ENCODE measurements at regions not wholly inside any gene's neighbourhood (a gene's known extent, or its start where the extent isn't known, plus 50 kb on each side); places are given as distances from the start of the nearest gene placed in this dataset.

DNA sequence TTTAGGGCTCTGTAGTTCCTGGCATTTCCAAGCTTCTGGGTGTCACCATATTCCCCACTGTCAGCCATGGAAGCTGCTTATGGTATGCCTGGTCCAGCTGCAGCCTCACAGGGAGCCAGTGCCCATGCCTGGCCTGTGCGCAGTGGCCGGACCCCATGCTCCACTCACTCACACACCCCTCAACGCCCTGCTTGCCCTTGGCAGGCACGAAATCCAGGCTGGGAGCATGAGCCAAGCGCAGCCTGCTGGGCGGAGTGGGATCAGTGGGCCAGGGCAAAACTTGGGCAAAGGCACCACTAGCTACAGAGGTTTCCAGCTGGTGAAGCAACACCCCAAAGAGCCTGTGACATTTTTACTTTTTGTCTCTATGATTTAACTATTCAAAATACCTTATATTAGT is 520.4 kb downstream of the RWDD3 start (continued):
- TF ChIP-seq, protein P1, sequence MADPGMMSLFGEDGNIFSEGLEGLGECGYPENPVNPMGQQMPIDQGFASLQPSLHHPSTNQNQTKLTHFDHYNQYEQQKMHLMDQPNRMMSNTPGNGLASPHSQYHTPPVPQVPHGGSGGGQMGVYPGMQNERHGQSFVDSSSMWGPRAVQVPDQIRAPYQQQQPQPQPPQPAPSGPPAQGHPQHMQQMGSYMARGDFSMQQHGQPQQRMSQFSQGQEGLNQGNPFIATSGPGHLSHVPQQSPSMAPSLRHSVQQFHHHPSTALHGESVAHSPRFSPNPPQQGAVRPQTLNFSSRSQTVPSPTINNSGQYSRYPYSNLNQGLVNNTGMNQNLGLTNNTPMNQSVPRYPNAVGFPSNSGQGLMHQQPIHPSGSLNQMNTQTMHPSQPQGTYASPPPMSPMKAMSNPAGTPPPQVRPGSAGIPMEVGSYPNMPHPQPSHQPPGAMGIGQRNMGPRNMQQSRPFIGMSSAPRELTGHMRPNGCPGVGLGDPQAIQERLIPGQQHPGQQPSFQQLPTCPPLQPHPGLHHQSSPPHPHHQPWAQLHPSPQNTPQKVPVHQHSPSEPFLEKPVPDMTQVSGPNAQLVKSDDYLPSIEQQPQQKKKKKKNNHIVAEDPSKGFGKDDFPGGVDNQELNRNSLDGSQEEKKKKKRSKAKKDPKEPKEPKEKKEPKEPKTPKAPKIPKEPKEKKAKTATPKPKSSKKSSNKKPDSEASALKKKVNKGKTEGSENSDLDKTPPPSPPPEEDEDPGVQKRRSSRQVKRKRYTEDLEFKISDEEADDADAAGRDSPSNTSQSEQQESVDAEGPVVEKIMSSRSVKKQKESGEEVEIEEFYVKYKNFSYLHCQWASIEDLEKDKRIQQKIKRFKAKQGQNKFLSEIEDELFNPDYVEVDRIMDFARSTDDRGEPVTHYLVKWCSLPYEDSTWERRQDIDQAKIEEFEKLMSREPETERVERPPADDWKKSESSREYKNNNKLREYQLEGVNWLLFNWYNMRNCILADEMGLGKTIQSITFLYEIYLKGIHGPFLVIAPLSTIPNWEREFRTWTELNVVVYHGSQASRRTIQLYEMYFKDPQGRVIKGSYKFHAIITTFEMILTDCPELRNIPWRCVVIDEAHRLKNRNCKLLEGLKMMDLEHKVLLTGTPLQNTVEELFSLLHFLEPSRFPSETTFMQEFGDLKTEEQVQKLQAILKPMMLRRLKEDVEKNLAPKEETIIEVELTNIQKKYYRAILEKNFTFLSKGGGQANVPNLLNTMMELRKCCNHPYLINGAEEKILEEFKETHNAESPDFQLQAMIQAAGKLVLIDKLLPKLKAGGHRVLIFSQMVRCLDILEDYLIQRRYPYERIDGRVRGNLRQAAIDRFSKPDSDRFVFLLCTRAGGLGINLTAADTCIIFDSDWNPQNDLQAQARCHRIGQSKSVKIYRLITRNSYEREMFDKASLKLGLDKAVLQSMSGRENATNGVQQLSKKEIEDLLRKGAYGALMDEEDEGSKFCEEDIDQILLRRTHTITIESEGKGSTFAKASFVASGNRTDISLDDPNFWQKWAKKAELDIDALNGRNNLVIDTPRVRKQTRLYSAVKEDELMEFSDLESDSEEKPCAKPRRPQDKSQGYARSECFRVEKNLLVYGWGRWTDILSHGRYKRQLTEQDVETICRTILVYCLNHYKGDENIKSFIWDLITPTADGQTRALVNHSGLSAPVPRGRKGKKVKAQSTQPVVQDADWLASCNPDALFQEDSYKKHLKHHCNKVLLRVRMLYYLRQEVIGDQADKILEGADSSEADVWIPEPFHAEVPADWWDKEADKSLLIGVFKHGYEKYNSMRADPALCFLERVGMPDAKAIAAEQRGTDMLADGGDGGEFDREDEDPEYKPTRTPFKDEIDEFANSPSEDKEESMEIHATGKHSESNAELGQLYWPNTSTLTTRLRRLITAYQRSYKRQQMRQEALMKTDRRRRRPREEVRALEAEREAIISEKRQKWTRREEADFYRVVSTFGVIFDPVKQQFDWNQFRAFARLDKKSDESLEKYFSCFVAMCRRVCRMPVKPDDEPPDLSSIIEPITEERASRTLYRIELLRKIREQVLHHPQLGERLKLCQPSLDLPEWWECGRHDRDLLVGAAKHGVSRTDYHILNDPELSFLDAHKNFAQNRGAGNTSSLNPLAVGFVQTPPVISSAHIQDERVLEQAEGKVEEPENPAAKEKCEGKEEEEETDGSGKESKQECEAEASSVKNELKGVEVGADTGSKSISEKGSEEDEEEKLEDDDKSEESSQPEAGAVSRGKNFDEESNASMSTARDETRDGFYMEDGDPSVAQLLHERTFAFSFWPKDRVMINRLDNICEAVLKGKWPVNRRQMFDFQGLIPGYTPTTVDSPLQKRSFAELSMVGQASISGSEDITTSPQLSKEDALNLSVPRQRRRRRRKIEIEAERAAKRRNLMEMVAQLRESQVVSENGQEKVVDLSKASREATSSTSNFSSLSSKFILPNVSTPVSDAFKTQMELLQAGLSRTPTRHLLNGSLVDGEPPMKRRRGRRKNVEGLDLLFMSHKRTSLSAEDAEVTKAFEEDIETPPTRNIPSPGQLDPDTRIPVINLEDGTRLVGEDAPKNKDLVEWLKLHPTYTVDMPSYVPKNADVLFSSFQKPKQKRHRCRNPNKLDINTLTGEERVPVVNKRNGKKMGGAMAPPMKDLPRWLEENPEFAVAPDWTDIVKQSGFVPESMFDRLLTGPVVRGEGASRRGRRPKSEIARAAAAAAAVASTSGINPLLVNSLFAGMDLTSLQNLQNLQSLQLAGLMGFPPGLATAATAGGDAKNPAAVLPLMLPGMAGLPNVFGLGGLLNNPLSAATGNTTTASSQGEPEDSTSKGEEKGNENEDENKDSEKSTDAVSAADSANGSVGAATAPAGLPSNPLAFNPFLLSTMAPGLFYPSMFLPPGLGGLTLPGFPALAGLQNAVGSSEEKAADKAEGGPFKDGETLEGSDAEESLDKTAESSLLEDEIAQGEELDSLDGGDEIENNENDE (IDR thresholded peaks at IDR 0.05; ENCODE audit: insufficient replicate concordance, low read length): no peak
- TF ChIP-seq CTBP2 (IDR thresholded peaks at IDR 0.05; ENCODE audit: borderline replicate concordance, insufficient read depth, insufficient read length, low read length): no peak
- TF ChIP-seq PHF8 (conservative IDR thresholded peaks at IDR 0.05; ENCODE audit: low read depth, low read length): no peak
- no peak for TF ChIP-seq HDAC6 (IDR thresholded peaks at IDR 0.05; ENCODE audit: low read depth, low read length)
- TF ChIP-seq, protein P2, sequence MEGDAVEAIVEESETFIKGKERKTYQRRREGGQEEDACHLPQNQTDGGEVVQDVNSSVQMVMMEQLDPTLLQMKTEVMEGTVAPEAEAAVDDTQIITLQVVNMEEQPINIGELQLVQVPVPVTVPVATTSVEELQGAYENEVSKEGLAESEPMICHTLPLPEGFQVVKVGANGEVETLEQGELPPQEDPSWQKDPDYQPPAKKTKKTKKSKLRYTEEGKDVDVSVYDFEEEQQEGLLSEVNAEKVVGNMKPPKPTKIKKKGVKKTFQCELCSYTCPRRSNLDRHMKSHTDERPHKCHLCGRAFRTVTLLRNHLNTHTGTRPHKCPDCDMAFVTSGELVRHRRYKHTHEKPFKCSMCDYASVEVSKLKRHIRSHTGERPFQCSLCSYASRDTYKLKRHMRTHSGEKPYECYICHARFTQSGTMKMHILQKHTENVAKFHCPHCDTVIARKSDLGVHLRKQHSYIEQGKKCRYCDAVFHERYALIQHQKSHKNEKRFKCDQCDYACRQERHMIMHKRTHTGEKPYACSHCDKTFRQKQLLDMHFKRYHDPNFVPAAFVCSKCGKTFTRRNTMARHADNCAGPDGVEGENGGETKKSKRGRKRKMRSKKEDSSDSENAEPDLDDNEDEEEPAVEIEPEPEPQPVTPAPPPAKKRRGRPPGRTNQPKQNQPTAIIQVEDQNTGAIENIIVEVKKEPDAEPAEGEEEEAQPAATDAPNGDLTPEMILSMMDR (IDR thresholded peaks at IDR 0.05; ENCODE audit: control extremely low read depth in 1 of 3, insufficient read depth in 1 of 3, low read depth in 1 of 3, low read length in 3 of 3): no peak
- TF ChIP-seq CHD1 (IDR thresholded peaks at IDR 0.05; ENCODE audit: low read depth, low read length): no peak
- no peak for TF ChIP-seq GTF2F1 (IDR thresholded peaks at IDR 0.05; ENCODE audit: borderline replicate concordance, low read depth, low read length)
- TF ChIP-seq EGR1 (IDR thresholded peaks at IDR 0.05; ENCODE audit: borderline replicate concordance, low read depth, low read length): no peak
- no peak for TF ChIP-seq TBP (IDR thresholded peaks at IDR 0.05; ENCODE audit: low read depth, low read length)
- no peak for TF ChIP-seq CHD2 (IDR thresholded peaks at IDR 0.05; ENCODE audit: low read length)

Measured in H1 (cell line).